ENCODE measurements at regions not wholly inside any gene's neighbourhood (a gene's known extent, or its start where the extent isn't known, plus 50 kb on each side); places are given as distances from the start of the nearest gene placed in this dataset.
"Not testable (repeated sequence)": the region's sequence is repeated elsewhere in the genome, so short reads cannot be mapped to it uniquely, and the experiment has no call there.

GRCh38 chr1:120994614-120995013 lies 105.0 kb downstream of the PPIAL4A start:
- H3K4me3 ChIP-seq (ENCODE audit: low read depth, low read length); DNase-seq (ENCODE audit: low read depth): not testable (repeated sequence)

GRCh38 chr1:120995025-120995424 lies 105.5 kb downstream of the PPIAL4A start:
- peak; percentile 6 for DNase-seq (ENCODE audit: low read depth)

DNA sequence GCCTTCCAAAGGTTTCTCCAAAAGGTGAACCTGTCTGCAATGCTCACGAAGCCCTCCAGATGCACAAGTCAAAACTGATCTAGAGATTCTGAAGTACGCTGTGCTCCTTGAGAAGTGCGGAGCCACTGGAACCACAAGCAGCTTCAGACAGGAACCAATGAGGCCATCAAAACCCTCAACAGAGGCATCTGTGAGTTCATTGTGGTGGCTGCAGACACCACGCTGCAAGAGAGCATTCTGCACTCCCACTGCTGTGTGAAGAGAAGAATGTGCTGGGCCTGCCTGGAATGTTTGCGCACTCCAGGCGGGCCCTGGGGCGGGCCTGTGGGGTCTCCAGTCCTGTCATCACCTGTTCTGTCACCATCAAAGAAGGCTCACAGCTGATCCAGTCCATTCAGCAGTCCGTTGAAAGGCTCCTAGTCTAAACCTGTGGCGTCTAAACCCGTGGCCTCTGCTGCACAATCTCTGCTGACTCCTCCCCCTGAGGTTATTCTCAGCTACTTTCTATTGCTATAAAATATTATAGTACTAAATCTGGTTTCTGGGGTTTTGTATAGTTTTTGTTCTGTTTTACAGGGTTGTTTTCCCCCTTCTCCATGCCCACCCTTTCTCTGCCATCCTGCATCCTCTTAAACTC lies 111.6 kb downstream of the PPIAL4A start:
- DNase-seq (ENCODE audit: low read depth); H3K4me3 ChIP-seq (ENCODE audit: low read depth, low read length): not testable (repeated sequence)

More at GRCh38 chr1:120995025-120995424, 105.5 kb downstream of the PPIAL4A start:
- not testable (repeated sequence) for H3K4me3 ChIP-seq (ENCODE audit: low read depth, low read length)

GRCh38 chr1:121003230-121003629 lies 113.7 kb downstream of the PPIAL4A start:
- not testable (repeated sequence) for H3K4me3 ChIP-seq (ENCODE audit: low read depth, low read length); DNase-seq (ENCODE audit: low read depth)

- H3K4me3 ChIP-seq (ENCODE audit: low read depth, low read length); DNase-seq (ENCODE audit: low read depth): not testable (repeated sequence)
Observed at GRCh38 chr1:121006826-121007225, 117.3 kb downstream of the PPIAL4A start.

- not testable (repeated sequence) for H3K4me3 ChIP-seq (ENCODE audit: low read depth, low read length)
Observed at GRCh38 chr1:121007755-121008154, 118.2 kb downstream of the PPIAL4A start.

DNA sequence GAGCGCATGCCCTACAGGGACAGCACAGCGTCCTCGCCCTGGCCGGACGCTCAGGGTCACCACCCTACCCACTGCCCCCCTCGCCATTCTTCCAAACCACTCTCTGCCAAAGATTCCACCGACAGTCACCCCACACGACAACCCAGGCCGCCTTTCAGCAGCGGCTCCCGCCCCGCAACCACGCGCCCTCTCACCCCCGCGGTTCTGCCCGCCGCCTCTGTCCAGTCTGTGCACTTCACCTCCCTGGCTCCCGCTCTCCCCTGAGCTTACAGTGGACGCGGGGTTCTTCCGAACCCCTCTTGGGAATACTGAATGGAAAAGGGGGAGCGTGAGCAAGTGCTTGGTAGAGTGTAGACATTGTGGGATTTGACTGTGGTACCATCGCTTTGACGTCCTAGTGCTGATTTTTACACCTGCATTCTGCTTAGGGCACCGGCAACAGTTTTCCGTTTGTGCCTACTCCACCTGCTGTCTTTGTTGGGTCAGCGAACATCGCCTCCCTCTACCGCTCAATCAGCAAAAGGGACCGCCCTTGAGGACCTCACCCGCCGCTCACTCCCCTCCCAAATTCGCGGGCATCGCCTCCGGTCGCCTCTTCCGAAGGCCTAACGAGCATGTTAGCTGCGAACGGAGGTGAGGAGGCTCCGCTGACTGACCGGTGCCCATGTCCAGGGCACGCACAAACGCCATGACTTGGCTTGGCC lies 119.1 kb downstream of the PPIAL4A start:
- H3K4me3 ChIP-seq (ENCODE audit: low read depth, low read length); DNase-seq (ENCODE audit: low read depth): not testable (repeated sequence)

More at GRCh38 chr1:121007755-121008154, 118.2 kb downstream of the PPIAL4A start:
- not testable (repeated sequence) for DNase-seq (ENCODE audit: low read depth)

DNA sequence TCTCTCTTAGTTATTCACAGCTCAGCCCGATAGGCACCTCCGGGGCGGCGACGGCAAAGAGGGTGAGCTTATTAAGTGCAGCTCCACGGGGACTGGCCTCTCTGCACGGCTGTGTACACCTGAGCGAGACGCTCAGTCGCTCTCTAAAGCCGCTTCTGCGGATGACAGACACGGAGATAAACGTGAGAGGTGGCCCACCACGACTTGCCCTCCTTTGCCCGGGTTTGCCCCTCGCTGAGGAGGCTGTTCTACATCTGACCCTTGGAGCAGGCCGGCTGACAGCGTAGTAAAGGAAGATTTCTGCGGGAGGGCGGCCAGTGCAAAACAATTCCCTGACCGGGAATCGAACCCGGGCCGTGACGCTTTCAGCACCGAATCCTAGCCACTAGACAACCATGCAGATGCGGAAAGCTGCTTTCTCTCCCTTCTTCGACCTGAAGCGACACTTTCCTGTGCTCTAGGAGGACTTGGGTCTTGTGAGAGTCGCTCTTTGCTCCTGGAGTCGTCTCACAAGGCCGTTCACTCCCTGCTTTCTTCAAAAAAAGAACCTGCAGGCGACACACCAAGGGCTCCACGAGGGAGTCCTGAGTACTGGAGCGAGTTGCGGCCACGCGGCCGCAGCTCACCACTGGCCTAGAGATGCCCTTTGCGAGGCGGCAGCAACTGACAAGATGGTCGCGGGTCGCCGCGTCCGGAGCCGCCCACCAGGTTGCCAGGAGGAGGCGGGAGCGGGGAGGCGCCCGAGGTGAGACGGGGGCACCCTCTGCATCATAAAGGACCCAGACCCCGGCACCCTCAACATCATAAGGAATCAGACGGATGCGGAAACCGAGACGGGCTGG lies 119.9 kb downstream of the PPIAL4A start:
- not testable (repeated sequence) for H3K4me3 ChIP-seq (ENCODE audit: low read depth, low read length); DNase-seq (ENCODE audit: low read depth)

- not testable (repeated sequence) for H3K4me3 ChIP-seq (ENCODE audit: low read depth, low read length); DNase-seq (ENCODE audit: low read depth)
Observed at GRCh38 chr1:121010141-121010540, 120.6 kb downstream of the PPIAL4A start.

GRCh38 chr1:121013181-121013580 lies 123.6 kb downstream of the PPIAL4A start:
- H3K4me3 ChIP-seq (ENCODE audit: low read depth, low read length), result not testable (repeated sequence)
- peak; percentile 3 for DNase-seq (ENCODE audit: low read depth)

- H3K4me3 ChIP-seq (ENCODE audit: low read depth, low read length), result not testable (repeated sequence)
- peak; percentile 66 for DNase-seq (ENCODE audit: low read depth)
Observed at GRCh38 chr1:121016182-121017028, 126.8 kb downstream of the PPIAL4A start.

DNA sequence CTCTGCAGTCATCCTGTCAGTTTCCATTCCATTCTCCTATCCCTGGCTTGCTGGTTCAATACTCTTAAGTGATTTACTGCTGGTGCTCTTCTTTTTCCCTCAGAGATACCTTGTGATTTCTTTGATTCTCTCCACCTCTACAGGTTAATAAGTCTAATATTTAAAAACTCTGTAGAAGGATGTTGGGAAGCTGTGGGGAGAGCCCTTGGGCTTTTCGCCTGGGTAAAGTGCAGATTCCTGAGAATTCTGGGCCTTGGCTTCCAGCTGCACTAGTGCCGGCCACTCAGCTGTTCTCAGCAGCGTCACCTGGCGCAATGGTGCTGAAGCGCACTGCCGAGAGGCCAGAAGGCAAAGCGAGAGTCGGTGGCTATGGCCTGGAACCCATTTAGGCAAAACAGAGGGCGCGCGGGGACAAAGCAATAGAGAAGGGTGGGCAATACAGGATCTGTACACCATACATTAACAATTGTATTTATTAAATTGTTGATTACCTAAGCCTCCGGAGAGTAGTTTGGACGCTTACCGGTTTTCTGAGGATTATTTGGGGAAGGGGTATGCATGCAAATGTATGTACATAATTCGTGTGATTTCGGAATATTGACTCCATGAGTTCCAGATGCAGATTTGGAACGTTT lies 130.3 kb downstream of the PPIAL4A start:
- DNase-seq (ENCODE audit: low read depth); H3K4me3 ChIP-seq (ENCODE audit: low read depth, low read length): not testable (repeated sequence)

DNA sequence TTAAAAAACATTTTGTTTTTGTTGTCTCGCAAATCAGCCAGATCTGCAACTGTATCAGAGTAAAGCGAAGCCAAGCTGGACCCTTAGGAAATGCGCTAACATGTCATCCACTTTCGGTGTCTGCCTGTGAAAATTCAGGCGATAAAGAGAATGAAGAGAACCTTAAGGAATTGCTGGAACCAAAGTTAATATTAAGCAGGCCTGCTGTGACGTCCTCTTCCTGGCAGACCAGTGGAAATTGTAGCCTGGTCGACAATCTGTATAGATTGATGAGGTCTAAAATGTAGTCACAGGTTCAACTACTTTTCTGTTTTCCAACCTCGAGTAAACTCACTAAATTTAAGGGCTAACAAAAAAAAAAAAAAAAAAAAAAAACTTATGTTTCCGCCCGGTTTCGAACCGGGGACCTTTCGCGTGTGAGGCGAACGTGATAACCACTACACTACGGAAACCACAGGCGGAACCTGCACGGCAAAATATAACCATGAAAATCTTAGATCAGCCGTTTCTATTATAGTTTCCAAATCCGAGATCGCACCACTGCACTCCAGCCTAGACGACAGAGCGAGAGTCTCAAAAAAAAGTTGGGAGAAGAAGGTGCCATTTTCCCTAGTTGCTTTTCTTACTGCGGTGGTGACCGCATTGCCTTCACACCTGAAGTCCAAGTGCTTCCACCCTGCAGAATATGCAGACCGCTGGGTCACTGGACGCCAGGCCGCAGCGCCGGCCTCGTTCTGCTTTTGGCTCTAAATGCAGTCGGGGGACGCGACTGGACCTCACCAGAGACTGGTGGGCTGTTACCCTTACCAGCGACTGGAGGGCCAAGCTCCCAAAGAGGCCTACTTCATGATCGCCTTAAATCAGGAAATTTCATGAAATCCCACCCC lies 131.0 kb downstream of the PPIAL4A start:
- H3K4me3 ChIP-seq (ENCODE audit: low read depth, low read length), result not testable (repeated sequence)
- peak; percentile 8 for DNase-seq (ENCODE audit: low read depth)

DNA sequence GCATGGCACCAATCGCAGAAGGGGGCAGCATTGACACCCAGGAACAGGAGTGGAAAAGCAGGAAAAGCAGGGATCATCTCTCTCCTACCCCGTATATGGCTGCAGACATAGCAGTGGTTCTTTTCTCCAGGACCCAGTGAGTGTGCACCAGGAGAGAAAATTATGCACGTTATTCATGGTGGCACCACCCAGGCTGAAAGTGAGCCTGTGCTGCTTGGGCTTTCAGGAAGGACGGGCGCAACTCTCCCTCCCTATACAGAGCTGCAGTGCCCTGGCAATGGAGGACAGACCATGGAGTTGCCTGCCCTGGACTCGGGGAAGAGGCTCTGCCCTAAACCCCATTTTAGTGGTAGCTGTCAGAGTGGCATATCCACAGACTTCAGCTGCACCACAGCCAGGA lies 132.1 kb downstream of the PPIAL4A start:
- H3K4me3 ChIP-seq (ENCODE audit: low read depth, low read length); DNase-seq (ENCODE audit: low read depth): not testable (repeated sequence)

- DNase-seq (ENCODE audit: low read depth); H3K4me3 ChIP-seq (ENCODE audit: low read depth, low read length): not testable (repeated sequence)
Observed at GRCh38 chr1:121032878-121033494, 143.4 kb downstream of the PPIAL4A start.

- not testable (repeated sequence) for DNase-seq (ENCODE audit: low read depth); H3K4me3 ChIP-seq (ENCODE audit: low read depth, low read length)
Observed at GRCh38 chr1:121036792-121037191, 147.2 kb downstream of the PPIAL4A start.

DNA sequence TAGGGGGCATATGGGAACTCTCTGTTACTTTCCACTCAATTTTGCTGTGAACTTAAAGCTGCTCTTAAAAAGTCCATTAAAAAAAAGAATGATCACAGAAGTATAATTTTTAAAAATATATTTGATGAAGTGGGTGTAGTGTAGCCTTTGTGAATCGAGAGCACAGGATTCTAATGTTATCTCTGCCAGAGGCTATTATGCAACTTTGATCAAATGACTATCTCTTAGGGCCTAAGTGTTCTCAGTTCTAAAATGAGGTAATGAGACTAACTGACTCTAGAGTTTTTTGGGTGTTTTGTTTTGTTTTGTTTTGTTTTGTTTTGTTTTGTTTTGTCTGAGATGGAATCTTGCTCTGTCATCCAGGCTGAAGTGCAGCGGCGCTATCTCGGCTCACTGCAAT lies 143.2 kb downstream of the FAM72B start:
- not testable (repeated sequence) for DNase-seq (ENCODE audit: low read depth); H3K4me3 ChIP-seq (ENCODE audit: low read depth, low read length)
